NCI-H2196 treated with DMSO at 0.1 percent for 48 hours (cell line): ENCODE measurements at regions not wholly inside any gene's neighbourhood (a gene's known extent, or its start where the extent isn't known, plus 50 kb on each side); places are given as distances from the start of the nearest gene placed in this dataset.

Experiments
- DNase-seq: peaks from one replicate; lab custom pipeline; 2025; ENCODE audit not compliant: unreplicated experiment; lab: John Stamatoyannopoulos, UW

DNA sequence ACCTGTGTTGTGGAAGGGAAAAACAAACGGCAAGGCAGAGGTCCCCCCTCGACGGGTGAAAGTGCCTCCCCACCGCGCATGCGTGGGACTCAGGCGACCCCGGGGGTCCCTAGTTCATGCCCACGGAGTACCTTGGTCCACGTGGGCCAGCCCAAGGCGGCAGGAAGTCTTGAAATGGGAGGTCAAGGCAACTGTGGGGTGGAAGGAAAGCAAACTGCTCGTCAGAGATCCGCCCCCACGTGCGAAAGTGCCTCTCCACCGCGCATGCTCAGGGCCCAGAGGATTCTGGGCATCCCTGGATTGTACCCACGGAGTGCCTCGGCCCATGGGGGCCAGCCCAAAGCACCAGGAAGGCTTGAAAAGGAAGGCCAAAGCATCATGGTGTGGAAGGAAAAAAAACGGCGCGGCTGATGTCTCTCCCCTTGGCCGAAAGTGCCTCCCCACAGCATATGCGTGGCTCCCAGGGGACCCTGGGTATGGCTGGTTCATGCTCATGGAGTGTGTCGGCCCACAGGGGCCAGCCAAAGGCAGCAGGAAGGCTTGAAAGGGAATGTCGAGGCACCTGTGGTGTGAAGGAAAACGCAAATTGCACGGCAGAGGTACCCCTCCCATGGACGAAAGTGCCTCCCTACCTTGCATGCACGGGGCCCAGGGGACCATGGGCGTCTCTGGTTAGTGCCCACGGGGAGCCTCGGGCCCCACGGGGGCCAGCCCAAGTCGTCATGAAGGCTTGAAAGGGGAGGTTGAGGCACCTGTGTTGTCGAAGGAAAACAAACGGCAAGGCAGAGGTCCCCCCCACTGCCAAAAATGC is 369.7 kb downstream of the ALG10 start:
- no peak for DNase-seq

DNA sequence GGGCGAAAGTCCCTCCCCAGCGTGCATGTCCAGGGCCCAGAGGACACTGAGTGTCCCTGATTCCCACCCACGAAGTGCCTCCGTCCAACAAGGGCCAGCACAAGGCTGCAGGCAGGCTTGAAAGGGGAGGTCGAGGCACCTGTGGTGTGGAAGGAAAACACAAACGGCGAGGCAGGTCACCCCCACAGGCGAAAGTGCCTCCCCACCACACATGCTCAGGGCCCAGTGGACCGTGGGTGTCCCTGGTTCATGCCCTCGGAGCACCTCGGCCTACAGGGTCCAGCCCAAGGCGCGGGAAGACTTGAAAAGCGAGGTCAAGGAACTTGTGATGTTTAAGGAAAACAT is 370.4 kb downstream of the ALG10 start:
- no peak for DNase-seq

DNA sequence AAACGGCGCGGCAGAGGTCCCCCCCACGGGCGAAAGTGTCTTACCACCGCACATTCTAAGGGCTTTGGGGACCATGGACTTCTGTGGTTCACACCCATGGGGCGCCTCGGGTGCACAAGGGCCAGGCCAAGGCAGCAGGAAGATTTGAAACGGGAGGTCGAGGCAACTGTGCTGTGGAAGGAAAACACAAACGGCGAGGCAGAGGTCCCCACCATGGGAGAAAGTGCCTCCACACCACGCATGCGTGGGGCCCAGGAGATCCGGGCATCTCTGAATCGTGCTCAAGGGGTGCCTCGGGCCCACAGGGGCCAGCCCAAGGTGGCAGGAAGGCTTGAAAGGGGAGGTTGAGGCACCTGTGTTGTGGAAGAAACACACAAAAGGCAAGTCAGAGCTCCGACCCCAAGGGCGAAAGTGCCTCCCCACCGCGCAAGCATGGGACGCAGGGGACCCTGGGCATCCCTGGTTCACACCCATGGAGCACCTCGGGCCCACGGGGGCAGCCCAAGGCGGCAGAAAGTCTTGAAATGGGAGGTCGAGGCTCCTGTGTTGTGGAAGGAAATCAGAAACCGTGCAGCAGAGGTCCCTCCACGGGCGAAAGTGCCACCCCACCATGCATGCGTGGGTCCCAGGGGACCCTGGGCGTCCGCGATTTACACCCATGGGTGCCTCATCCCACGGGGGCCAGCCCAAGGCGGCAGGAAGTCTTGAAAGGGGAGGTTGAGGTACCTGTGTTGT is 371.0 kb downstream of the ALG10 start:
- DNase-seq = no peak

DNA sequence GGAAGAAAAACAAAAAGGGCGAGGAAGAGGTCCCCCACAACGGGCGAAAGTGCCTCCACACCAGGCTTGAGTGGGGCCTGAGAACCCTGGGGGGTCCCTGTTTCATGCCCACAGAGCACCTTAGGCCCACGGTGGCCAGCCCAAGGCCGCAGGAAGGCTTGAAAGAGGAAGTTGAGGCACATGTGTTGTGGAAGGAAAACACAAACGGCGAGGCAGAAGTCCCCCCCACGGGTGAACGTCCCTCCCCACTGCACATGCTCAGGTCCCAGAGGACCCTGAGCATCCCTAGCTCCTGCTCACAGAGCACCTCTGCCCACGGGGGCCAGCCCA is 371.5 kb downstream of the ALG10 start:
- no peak for DNase-seq

DNA sequence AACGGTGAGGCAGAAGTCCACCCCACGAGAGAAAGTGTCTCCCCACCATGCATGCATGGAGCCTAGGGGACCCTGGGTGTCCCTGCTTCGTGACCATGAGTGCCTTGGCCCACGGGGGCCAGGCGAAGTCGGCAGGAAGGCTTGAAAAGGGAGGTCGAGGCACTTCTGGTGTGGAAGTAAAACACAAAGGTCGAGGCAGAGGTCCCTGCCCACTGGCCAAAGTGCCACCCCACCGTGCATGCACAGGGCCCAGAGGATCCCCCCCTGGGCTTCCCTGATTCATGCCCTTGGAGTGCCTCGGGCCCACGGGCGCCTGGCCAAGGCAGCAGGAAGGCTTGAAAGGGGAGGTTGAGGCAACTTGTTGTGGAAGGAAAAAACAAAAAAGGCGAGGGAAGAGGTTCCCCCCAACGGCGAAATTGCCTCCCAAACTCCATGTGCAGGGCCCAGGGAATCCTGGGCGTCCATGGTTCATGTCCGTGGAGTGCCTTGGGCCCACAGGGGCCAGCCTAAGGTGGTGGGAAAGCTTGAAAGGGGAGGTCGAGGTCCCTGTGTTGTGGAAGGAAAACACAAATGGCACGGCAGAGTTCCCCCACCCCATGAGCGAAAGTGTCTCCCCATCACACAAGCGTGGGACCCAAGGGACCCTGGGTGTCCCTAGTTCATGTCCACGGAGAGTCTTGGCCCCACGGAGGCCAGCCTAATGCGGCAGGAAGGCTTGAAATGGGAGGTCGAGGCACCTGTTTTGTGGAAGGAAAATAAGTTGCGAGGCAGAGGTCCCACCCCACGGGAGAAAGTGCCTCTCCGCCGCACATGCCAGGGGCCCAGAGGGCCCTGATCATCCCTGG is 372.1 kb downstream of the ALG10 start:
- DNase-seq = no peak

DNA sequence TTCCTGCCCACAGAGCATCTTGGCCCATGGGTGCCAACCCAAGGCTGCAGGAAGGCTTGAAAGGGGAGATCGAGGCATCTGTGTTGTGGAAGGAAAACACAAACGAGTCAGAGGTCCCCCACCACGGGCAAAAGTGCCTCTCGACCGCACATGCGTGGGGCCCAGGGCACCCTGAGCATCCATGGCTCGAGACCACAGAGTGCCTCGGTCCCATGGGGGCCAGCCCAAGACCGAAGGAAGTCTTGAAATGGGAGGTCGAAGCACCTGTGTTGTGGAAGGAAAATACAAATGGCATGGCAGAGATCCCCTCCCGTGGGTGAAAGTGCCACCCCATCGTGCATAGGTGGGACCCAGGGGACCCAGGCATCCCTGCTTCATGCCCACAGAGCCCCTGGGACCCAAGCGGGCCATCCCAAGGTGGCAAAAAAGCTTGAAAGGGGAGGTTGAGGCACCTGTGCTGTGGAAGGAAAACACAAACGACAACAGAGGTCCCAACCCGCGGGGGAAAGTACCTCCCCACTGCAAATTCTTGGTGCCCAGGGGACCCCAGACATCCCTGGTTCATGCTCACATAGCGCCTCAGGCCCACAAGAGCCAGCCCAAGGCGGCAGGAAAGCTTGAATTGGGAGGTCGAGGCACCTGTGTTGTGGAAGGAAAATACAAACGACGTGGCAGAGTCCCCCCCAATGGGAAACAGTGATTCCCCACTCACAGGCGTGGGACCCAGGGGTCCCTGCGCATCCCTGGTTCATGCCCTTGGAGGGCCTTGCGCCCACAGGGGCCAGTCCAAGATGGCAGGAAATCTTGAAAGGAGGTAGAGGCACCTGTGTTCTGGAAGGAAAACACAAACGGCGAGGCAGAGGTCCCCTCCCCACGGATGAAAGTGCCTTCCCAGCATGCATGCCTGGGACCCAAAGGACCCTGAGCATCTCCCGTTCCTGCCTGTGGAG is 373.0 kb downstream of the ALG10 start:
- no peak for DNase-seq

DNA sequence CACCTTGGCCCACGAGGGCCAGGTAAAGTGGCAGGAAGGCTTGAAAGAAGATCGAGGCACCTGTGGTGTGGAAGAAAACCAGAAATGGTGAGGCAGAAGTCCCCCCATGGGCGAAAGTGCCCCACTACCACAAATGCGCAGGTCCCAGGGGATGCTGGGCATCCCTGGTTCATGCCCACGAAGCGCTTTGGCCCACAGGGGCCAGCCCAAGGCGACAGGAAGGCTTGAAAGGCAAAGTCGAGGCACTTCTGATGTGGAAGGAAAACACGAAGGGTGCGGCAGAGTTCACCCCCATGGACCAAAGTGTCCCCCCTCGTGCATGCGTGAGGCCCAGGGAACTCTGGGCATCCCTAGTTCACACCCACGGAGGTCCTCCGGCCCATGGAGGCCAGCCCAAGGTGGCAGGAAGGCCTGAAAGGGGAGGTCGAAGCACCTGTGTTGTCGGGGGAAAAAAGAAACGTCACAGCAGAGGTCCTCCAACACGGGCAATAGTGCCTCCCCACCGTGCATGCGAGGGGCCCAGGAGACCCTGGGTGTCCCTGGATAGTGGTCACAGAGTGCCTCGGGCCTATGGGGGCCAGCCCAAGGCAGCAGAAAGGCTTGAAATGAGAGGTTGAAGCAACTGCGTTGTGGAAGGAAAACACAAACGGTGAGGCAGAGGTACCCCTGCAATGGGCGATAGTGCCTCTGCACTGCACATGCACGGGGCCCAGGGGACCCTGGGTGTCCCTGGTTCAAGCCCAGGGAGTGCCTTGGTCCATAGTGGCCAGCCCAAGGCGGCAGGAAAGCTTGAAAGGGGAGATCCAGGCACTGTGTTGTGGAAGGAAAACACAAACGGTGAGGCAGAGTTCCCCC is 373.9 kb downstream of the ALG10 start:
- DNase-seq = no peak

DNA sequence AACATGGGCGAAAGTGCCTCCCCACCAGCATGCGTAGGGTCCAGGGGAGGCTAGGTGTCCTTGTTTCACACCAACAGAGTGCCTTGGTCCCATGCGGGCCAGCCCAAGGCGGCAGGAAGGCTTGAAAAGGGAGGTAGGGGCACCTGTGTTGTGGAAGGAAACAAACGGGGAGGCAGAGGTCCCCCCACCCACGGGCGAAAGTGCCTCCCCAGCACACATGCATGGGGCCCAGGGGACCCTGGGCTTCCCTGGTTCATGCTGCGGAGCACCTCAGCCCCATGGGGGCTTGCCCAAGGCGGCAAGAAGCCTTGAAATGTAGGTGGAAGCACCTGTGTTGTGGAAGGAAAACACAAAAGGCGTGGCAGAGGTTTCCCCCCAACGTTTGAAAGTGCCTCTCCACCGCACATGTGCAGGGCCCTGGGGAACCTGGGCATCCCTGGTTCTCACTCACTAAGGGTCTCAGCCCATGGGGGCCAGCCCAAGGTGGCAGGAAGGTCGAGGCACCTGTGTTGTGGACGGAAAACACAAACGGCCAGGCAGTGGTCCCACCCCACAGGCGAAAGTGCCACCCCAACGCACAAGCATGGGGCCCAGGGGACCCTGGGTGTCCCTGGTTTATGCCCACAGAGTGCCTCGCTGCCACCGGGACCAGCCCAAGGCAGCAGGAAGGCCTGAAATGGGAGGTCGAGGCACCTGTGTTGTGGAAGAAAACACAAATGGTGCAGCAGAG is 374.7 kb downstream of the ALG10 start:
- DNase-seq = no peak

DNA sequence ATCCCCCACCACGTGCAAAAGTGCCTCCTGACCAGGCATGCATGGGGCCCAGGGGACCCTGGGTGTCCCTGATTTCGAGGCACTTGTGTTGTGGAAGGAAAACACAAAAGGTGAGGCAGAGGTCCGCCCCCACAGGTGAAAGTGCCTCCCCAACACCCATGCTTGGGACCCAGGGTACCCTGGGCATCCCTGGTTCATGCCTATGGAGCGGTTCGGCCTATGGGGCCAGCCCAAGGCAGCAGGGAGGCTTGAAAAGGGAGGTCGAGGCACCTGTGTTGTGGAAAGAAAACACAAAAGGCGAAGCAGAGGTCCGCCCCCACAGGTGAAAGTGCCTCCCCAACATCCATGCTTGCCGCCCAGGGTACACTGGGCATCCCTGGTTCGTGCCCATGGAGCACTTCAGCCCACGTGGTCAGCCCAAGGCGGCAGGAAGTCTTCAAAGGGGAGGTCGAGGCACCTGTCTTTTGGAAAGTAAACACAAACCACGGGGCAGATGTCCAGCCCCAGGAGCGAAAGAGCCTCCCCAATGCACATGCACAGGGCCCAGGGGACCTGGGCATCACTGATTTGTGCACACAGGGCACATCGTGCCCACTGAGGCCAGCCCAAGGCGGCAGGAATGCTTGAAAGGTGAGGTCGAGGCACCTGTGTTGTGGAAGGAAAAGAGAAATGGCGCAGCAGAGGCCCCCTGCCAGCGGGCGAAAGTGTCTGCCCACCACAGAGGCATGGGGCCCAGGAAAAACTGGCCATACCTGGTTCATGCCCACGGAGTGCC is 375.5 kb downstream of the ALG10 start:
- DNase-seq = no peak

DNA sequence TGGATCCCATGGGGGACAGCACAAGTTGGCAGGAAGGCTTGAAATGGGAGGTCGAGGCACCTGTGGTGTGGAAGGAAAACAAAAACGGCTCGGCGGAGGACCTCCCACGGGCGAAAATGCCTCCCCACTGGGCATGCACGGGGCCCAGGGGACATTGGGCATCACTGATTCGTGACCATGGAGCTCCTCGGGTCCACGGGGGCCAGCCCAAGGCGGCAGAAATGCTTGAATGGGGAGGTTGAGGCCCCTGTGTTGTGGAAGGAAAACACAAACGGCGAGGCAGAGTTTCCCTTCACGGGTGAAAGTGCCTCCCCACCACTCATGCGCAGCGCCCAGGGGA is 376.0 kb downstream of the ALG10 start:
- no peak for DNase-seq

DNA sequence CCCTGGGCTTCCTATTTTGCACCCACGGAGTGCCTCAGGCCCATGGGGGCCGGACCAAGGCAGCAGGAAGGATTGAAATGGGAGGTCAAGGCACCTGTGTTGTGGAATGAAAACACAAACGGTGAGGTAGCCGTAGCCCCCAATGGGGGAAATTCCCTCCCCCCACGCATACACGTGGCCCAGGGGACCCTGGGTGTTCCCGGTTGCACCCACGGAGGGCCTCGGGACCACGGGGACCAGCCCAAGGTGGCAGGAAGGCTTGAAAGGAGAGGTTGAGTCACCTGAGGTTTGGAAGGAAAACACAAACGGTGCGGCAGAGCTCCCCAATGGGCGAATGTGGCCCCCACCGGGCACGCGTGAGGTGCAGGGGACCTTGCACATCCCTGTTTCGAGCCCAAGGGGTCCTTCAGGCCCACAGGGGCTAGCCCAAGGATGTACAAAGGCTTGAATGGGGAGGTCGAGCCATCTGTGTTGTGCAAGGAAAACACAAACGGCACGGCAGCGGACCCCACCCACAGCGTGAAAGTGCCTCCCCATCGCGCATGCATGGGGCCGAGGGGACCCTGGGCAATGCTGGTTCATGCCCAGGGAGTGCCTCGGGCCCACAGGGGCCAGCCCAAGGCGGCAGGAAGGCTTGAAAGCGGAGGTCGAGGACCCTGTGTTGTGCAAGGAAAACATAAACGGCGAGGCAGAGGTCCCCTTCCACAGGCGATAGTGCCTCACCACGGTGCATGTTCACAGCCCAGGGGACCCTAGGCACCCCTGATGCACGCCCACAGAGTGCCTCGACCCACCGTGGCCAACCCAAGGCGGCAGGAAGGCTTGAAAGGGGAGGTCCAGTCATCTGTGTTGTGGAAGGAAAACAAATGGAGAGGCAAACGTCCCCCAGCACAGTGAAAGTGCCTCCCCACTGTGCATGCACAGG is 376.7 kb downstream of the ALG10 start:
- DNase-seq = no peak

DNA sequence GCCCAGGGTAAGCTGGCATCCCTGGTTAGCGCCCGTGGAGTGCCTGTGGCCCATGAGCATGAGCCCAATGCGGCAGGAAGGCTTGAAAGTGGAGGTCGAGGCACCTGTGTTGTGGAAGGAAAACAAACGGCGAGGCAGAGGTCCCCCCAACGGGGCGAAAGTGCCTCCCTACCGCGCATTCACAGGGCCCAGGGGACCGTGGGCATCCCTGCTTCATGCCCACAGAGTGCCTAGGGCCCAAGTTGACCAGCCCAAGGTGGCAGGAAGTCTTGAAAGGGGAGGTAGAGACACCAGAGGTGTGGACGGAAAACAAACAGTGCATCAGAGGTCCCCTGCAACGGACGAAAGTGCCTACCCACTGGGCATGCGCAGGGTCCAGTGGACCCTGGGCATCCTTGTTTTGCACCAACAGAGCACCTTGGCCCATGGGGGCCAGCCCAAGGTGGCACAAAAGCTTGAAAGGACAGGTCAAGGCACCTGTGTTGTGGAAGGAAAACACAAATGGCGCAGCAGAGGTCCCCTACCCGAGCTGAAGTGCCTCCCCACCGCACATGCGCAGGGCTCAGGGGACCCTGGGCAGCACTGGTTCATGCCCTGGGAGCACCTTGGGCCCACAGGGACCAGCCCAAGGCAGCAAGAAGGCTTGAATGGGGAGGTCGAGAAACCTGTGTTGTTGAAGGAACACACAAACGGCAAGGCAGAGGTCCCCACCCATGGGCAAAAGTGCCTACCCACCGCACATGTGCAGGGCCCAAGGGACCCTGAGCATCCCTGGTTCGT is 377.5 kb downstream of the ALG10 start:
- no peak for DNase-seq

DNA sequence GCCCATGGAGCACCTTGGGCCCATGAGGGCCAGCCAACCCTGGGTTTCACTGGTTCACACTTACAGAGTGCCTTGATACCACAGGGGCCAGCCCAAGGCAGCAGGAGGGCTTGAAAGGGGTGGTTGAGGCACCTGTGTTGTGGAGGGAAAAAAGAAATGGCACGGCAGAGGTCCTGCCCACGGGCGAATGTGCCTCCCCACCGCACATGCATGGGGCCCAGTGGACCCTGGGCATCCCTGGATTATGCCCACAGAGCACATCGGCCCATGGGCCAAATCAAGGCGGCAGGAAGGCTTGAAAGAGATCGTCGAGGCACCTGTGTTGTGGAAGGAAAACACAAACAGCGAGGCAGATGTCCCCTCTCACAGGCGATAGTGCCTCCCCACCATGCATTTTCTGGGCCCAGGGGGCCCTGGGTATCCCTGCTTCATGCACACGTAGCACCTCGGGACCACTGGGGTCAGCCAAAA is 378.1 kb downstream of the ALG10 start:
- DNase-seq = no peak

DNA sequence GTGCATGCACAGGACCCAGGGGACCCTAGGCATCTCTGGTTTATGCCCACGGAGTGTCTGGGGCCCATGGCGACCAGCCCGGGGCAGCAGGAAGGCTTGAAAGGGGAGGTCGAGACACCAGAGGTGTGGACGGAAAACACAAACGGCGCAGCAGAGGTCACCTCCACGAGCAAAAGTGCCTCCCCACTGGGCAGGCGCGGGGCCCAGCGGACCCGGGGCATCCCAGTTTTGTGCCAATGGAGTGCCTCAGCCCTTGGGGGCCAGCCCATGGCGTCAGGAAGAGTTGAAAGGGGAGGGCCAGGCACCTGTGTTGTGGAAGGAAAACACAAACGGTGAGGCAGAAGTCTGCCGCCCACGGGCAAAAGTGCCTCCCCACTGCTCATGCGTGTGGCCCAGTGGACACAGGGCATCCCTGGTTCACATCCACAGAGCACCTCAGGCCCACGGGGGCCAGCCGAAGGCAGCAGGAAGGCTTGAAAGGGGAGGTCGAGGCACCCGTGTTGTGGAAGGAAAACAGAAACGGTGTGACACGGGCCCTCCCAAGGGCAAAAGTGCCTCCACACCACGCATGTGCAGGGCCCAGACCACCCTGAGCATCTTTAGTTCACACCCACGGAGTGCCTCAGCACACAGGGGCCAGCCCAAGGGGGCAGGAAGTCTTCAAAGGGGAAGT is 378.8 kb downstream of the ALG10 start:
- DNase-seq = no peak

DNA sequence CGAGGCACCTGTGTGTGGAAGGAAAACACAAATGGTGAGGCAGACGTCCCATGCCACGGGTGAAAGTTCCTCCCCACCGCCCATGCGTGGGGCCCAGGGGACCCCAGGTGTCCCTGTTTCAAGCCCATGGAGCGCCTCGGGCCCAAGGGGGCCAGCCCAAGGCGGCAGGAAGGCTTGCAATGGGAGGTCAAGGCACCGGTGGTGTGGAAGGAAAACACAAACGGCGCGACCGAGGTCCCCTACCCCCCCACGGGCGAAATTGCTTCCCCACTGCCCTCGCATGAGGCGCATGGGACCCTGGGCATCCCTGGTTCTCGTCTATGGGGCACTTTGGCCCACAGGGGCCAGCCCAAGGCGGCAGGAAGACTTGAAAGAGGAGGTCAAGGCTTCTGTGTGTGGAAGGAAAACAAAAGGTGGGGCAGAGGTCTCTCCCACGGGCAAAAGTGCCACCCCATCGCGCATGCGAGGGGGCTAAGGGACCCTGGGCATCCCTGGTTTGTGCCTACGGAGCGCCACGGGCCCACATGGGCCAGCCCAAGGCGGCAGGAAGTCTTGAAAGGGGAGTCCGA is 379.4 kb downstream of the ALG10 start:
- no peak for DNase-seq
